CD1c-positive myeloid dendritic cell (primary cell): ENCODE measurements at regions not wholly inside any gene's neighbourhood (a gene's known extent, or its start where the extent isn't known, plus 50 kb on each side); places are given as distances from the start of the nearest gene placed in this dataset.
"Not testable (repeated sequence)": the region's sequence is repeated elsewhere in the genome, so short reads cannot be mapped to it uniquely, and the experiment has no call there.

Source experiments
- DNase-seq: peaks from one replicate; pipeline ENCODE4 v3.0.0-alpha.2; 2016; ENCODE audit errors: extremely low spot score

DNA sequence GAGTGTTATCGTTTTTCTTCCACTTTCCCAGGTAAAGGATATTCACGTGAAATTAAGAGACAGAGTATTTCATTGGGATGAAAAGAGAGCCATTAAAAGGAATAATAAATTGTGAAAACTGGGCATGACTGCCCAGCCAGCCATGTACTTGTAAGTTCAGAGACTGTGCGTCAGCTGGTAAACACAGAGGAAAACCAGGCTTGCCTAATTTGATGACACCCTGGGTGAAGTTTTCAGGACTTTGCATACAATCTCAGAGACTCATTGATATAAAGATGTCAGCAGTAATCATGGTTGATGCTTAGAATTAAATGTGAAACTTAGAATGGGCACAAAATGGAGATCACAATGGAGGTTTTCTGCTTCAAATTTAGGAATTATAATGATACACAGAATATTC lies 153.5 kb upstream of the ZEB2 start:
- DNase-seq: no peak

DNA sequence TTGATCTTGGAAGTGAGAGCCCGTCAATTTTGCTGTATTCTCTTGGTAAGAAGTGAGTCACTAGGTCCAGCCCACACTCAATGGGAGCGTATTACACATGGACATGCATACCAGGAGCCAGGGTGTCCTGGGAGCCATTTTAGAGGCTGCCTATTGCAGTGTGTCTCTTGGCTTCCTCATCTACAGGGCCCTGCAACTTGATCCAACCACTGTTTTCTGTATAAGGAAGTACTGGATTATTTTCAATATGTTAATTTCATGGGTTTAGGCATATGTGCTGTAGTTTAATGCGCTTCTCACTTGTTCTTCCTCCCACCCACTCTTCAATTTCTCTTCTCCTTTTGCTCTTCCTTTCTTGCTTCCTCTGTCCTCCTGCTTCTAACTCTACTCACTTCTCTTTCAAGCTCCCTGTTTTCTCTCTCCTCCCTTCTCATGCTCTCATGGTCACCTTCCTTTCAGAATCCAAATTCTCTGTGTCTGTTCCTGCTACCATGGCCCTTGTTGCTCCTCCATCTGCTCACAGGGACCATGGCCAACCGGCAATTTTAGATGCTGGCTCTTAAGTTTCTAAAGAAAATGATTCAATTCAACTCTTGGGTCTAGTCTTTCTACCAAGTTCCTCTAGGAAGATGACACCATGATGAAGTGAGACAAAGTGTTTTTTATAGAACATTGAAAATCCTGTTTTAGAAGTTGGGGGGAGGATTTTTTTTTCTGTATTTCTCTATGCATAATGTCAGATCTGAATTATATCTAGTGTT lies 152.0 kb upstream of the ZEB2 start:
- peak; percentile 90 for DNase-seq

DNA sequence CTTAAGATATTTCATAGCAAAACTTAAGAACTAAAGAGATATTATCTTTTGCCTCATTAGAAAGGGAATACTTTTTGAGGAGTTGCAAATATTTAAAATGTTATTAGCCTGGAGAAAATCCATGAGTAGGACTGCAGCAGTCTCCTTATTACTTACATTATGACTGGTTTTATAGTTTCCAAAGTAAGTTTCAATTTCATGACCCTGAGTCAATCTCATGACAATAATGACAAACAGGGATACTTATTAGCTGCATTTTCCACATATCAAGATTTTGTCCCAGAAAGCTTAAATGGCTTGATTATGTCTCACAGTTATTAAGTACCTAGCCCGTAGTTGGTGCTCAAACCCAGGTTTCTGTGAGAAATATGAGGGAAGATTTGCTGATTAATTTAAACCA lies 150.8 kb upstream of the ZEB2 start:
- no peak for DNase-seq

DNA sequence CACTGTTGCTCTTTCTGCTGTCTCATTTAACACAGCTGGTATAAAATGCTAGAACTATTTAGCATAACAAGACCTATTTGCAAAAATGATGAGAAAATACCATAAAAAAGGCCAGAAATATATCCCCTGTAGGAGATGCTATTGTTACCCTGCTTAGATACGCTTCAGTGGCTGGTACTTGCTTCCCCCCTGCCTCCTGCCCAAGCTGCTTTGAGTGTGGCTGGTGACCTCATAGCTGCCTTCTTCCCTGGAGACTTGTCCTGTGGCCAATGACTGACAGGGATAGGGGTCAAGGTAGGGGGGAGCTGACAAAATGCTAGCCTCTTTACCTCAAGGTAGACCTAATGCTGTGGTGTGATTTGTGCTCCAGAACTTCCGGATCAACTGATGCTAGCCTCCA lies 150.2 kb upstream of the ZEB2 start:
- DNase-seq: no peak

DNA sequence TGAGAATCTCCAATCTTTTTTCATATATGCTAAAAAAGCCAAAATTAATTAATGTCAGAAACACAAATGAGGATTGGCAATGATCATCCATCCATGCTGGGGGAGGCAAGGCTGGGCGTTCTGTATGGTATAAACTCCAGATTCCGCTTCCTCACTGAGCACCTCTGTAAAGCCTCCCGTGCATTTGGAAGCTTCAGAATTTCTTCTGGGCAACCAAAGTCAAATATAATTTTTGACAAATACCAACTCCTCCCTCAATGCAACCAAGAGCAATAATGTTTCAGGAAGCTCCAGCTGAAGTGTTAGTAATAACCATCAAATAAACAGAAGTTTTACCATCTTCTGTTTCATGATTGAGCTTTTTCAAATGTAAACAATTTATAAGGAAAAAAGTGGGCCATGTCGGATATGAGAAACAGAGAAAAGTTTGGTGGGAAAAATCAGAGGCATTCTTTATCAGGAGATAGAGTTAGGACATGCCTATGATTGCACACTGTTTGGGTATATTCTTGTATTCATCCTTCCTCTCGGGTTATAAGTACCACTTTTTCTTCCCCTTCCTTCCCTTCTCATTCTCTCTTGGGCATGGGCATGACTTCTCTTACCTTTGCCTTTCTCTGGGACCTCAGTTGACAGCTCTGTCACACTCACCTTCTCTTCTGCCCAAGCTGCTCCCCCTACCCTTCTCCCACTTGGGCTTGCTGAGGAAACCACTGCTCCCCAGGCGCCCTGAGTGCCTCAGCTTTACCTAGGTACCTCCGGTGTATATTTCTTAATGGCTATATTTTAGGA lies 149.5 kb upstream of the ZEB2 start:
- DNase-seq: no peak

DNA sequence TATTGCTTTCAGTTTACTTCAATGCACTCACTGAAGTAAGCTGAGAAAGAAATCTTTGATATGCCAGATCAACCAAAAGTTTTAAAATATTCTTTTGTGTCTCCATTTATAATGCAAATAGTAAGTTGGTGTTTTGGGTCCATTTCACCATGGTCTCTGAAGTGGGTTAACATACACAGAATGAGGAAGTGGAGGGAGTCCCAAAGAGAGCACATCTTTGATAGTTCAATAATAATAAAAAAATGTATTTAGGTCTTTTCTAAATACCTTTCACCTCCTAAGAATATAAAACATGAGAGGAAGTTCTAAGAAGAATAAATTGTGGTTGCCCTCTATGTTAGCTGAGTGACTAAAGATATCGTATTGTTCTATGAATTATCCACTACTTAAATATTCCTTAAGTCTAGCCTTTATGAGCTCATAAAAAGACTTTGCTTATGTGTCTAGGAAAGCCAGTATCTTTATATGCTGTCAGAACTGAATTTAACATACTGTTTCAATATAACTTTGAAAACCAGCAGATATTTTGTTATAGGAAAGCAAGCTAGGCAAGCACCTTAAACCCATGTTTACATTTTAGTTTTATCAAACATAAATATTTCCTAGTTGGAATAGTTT lies 148.7 kb upstream of the ZEB2 start:
- no peak for DNase-seq

DNA sequence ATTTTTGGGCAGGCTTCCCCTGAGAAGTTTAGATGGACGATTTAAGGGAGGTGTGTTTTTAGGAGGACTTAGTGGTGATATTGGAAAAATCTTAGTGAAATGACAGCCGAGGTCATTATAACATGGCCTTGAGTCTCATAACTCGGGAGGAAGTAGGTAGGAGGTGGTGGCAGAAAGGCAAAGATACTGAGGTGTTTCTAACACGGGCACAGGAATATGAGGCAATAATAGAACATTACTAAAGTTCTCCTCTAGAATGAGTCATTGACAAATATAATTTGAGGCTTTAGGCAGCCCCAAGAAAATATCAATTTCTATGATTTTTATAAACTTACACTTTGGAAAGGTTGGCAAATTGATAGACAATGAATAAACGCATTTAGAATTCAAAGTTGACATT lies 146.1 kb upstream of the ZEB2 start:
- peak; percentile 75 for DNase-seq

DNA sequence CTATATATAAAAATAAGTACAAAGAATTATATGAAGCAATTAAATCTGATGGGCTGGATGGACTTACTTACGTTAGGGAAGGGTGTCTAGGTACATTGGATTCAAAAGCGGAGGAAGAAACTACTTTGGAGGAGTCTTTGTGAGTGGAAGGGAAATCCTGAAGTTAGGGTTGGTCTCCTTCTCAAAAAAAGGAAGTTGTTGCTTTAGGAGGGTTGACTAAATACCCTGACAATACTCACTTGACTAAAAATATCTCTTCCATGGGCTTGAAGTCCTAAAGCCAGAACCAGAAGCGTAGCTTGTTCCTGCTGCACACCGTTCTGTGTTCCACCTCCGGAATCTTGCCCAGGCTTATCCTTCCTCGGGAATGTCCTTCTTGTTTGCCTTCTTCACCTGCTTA lies 143.3 kb upstream of the ZEB2 start:
- DNase-seq: peak; percentile 76

DNA sequence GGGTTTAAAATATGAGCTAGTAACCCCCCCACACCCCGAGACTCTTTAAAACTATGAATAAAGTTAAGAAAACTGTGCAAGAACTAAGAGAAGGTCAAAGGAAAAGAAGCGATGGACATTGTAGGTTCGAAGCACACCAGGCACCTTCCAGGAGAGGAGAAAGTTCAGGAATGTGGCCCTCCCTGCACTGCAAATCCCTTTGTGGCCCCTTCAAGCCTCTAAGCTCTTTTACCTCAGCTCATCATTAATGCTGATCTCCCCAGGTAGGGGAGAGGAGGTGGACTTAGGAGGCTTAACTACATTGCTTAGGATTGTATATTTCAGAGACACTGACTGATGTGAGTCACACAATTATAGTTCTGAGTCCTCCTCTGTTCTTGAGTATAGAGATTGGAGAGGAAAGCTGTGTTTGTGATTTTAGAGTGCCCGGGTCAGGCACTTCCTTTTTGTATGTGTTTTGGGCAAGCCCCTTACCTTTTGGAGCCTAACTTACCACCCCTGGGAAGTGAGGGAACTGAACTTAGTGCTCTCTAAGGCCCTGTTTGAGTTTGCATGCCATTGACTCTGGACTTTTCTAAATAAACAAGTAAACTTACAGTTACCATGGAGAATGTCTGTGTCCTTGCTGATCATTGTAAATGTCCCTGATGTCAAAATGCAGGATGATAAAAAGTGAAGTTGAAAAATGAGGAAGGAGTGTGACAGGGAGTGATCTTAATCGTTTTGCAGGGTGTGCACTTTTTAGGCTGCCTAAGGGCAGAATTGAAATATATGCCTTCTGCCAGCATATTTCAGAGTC lies 140.8 kb upstream of the ZEB2 start:
- peak; percentile 90 for DNase-seq

DNA sequence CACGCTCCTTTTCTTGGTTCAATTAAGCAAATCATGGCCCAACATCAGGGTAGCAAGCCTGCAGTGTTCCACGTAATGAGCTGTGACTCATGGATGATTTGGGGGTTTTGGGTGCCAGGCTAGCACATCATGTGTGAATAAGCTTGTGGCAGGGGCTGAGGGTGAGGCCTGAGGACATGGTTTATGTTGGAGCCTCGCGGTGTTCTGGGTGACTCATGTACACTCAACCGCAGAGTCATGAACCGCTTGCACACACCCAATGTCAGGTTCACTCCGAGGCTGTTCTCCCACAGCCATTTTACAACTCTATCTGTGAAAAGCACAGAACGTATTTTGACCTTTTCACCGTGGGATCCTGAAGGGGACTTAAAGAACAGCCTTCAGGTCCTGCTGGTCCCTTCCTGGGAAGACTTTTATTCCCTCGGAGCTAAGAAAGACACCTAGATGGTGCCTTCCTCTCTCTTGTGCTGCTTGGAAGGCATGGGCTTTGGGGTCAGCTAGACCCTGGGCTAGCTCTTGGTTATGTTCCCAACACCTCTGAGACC lies 139.9 kb upstream of the ZEB2 start:
- peak; percentile 89 for DNase-seq

DNA sequence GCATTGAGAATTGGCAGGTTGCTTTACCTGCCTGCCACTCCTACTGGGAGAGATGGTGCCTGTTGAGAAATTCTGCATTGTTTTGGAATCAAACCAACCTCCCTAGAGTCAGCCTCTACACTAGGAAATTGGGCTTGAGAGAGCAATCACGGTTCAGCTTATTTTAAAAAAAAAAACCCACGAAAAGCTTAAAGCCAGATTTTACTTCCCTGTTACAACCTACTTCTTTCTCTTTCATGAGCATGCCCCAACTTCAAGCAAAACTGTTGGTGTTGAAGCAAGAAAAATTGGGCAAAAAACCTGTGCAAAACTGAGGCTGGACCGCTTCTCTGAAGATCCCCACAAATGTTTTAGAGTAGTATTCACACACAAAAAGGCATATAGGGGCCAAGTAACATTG lies 134.6 kb upstream of the ZEB2 start:
- no peak for DNase-seq

DNA sequence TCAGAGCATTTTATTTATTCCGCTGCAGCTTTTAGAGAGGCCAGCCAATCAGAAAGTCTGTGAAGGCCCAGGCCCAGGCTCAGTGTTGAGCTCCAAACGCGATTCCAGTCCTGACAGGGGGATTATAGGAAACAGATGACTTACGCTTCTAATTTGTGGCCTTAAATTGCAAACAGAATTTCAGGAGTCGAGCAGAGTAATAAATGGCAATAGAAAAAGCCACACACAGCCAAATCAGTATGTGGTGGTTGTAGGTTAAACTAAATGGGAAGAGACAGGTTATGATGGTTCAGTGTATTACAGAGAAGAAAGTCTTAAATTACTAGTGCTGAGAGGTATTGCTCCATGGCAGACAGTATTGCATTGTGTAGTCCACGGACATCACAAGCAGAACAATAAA lies 131.0 kb upstream of the ZEB2 start:
- no peak for DNase-seq

DNA sequence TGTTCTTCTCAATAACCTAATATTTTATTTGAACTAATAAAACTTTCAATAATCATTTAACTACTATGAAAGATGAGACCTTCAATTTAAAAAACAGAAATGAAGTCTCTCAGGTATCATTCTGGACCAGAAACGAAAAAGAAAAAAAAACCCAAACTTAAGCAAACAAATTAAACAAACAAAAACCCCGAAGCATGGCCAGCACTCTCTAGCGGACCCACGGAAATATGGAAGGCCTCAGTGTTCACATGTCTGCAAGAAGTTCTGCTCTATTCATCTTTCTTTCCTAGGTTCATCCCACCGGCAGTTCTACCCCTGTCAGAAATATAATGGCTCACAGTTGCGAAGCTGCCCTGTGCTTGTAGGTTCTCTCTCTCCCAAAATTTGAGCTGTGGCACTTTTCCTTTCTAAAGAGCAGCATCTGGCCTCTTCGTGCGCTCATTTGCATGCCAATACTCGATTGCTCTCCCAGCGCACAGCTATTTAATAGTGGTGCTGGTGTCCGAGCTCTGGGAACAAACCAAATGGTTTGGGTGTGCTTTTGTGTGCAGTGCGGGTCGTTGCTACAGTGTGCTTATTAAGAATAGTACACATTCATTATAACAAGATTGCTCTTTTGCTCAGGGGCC lies 129.0 kb upstream of the ZEB2 start:
- DNase-seq: no peak

DNA sequence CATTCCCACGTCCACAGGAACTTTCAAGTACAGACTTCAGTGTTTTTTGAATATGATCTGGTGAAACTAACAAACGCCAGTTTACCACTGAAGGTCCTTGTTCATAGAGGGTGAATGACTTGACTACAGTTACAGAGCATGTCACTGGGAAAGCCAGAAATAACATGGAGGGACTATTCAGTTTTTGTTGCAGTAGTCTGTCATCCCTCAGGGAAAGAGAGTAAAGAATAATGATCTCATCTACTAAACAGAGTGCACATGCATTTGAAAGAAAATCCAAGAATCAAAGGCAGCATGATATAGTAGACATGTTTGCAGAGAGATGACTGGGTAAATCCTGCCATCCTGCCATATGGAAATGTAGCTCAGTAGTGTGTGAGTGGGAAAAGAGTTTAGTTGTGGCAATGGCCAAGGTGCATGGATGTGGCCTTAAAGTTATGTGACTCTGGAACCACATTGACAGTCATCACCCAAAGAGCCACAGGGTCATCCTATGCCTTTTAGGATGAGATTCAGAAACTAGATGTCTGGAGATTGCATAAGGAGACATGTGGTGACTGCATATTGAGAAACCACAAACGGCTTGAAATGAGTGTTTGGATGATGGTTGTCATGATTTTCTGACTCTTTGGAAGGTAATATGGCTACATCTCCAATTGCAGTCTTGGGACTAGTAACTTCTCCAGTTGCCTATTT lies 125.3 kb upstream of the ZEB2 start:
- peak; percentile 28 for DNase-seq

DNA sequence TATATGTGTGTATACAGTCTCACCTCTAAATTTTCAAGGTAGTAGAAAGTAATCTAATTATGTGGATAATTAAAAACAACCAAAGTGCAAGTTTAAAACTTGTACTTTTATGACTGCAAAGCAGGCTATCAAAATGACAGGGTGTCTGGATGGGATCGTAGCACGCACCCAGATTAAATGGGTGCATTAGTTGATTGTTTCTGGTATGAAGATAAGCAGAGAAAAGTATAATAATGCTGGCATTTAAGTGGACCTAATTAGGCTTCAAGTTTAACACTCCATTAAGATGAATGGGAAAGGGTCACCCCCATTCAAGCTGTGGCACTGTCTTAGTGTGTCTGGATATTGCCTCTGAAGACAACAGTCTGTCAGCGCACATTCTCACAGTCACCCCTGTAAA lies 124.6 kb upstream of the ZEB2 start:
- DNase-seq: no peak

DNA sequence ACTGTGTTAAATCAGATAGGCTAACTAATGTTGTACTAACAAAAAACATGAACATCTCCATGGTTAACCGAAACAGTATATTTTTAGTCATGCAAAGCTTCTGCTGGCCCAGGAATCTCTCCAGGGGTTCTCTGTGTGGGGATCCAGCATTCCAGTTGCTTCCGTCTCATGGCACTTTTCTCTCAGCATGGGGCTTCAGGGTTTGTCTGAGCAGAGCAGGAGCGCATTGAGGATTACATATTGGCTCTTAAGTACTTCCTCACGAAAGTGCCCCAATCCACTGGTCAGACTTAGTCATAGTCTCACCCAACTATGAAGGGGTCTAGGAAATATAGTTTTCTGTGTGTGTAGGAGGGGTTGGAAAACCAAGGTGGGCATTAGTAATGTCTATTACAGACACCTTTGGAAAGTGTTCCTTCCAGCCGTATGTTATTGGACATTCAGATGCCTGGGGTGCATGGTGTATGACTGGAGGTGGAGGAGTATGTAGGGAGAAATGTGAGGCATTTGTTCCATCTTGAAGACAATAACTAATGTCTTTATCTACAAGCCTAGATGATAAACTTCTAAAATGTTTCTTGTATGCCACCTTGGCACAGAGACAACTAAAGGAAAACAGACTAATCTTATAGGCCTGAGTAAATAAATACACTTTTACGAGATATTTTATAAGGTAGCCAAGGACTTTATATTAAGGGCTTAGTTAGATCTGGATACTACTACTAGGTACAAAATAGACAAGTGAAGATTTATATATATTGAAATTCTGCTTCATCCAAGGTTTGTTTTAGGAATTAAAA lies 123.8 kb upstream of the ZEB2 start:
- DNase-seq: no peak

DNA sequence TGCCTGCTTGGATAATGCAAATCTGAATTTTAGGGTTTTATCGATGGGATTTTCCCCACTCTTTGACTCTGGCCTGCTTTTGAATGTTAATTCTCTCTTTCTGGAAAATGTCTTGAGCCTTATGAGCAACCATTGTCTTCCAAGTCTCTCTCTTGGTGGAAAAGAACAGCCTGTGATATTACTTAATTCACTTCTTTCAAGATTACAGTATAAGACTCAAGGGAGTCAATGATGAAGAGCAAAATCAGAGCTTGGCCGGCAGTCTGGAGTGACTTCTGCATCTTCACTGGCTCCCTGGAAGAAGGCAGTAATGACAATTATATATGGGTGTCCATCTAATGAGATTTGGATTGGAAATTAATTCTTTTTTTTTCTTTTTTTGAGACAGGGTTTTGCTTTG lies 122.9 kb upstream of the ZEB2 start:
- no peak for DNase-seq

DNA sequence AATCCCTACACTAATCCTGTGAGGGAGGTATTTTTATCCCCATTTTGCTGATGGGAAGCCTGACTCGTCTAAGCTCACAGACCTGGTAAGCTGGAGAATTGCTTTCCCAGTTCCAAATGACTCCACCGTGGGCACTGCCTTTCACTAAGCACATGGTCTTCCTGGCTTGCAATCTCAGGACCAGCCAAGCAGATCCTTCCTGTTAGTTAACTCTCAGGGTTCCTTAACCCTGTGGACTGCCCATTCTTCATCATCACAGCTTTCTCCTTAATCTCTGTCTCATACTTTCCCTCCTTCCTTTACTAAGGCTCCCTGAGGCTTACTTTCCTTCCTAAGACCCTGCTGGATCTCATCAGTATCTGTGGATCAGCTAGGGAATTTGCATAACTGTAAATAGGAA lies 122.2 kb upstream of the ZEB2 start:
- DNase-seq: no peak

DNA sequence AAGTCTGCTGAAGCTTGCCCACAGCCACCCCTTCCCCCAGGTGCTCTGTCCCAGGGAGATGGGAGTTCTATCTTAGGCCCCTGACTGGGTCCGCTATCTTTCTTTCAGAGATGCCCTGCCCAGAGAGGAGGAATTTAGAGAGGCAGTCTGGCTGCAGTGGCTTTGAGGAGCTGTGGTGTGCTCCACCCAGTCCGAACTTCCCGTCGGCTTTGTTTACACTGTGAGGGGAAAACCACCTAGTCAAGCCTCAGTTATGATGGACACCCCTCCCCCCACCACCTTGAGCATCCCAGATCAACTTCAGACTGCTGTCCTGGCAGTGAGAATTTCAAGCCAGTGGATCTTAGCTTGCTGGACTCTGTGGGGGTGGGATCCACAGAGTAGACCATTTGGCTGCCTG lies 118.3 kb upstream of the ZEB2 start:
- not testable (repeated sequence) for DNase-seq

DNA sequence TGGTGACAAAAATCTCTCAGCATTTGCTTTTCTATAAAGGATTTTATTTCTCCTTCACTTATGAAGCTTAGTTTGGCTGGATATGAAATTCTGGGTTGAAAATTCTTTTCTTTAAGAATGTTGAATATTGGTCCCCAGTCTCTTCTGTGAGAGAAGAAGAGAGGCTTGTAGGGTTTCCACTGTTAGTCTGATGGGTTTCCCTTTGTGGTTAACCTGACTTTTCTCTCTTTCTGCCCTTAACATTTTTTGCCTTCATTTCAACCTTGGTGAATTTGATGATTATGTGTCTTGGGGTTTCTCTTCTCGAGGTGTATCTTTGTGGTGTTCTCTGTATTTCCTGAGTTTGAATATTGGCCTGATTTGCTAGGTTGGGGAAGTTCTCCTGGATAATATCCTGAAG lies 116.9 kb upstream of the ZEB2 start:
- DNase-seq: not testable (repeated sequence)
